Lung (tissue), 11 donors: ENCODE measurements at regions not wholly inside any gene's neighbourhood (a gene's known extent, or its start where the extent isn't known, plus 50 kb on each side); places are given as distances from the start of the nearest gene placed in this dataset.
A peak's percentile ranks its signal among the peaks of the same experiment; 100 is the strongest.

Experiments used
- ATAC-seq: fragments of 200-7000 bp; cut with Tn5 transposase; one replicate; pipeline ENCODE4 v1.9.1; 2020; ENCODE audit warnings: moderate number of reproducible peaks; ENCODE audit not compliant: insufficient read depth, low FRiP score
- DNase-seq, 3 donors: peaks; one replicate each; pipeline ENCODE4 v3.0.0-alpha.2; 2013 to 2017
- H3K27ac ChIP-seq, 2 donors: one replicate each; pipeline ENCODE4 v1.5.1; 2013; ENCODE audit warnings: mild to moderate bottlenecking in 2 of 2, moderate library complexity in 2 of 2, control low read depth in 1 of 2, inconsistent platforms in 1 of 2, low read depth in 1 of 2, low read length in 1 of 2
- H3K27me3 ChIP-seq, 3 donors: one replicate each; pipeline ENCODE4 v1.5.1; 2013; ENCODE audit warnings: low read length in 2 of 3; ENCODE audit not compliant: control insufficient read depth in 3 of 3, insufficient read depth in 3 of 3
- H3K36me3 ChIP-seq, 4 donors: one replicate each; pipeline ENCODE4 v1.5.1; 2013; ENCODE audit warnings: low read length in 4 of 4, mild to moderate bottlenecking in 1 of 4, moderate library complexity in 1 of 4; ENCODE audit not compliant: control insufficient read depth in 4 of 4, insufficient read depth in 4 of 4
- H3K4me1 ChIP-seq, 5 donors: one replicate each; pipeline ENCODE4 v1.5.1; 2013; ENCODE audit warnings: low read length in 5 of 5, mild to moderate bottlenecking in 2 of 5, moderate library complexity in 1 of 5; ENCODE audit not compliant: control insufficient read depth in 5 of 5, insufficient read depth in 5 of 5
- H3K4me3 ChIP-seq: one replicate; pipeline ENCODE4 v1.5.1; 2013; ENCODE audit warnings: mild to moderate bottlenecking, control low read depth, moderate library complexity
- H3K9ac ChIP-seq, 2 donors: one replicate each; pipeline ENCODE4 v1.5.1; 2013; ENCODE audit warnings: low read length in 2 of 2, control low read depth in 1 of 2; ENCODE audit not compliant: insufficient read depth in 1 of 2
- H3K9me3 ChIP-seq, 4 donors: one replicate each; pipeline ENCODE4 v1.5.1; 2013; ENCODE audit warnings: low read length in 3 of 4, mild to moderate bottlenecking in 1 of 4, moderate library complexity in 1 of 4; ENCODE audit not compliant: control insufficient read depth in 4 of 4, insufficient read depth in 3 of 4
- WGBS, 2 donors: extraction: QIAGEN DNeasy Blood & Tissue Kit; methylation state at CpG; one replicate each; pipeline ENCODE4 v1.1.7; 2013; 5-methylcytosine and 5-hydroxymethylcytosine counted together
- TF ChIP-seq, protein P1 (sequence below): IDR thresholded peaks from 2 replicates; pipeline ENCODE4 v1.5.1; 2012; ENCODE audit warnings: mild to moderate bottlenecking; ENCODE audit errors: control extremely low read depth, extremely low read depth
- donor health status: control.
- donor health status: control.
- donor health status: Bipolar disorder and iron deficiency.
- donor health status: healthy.
- donor health status: DM: yes; HTN: yes; CAD: no.

DNA sequence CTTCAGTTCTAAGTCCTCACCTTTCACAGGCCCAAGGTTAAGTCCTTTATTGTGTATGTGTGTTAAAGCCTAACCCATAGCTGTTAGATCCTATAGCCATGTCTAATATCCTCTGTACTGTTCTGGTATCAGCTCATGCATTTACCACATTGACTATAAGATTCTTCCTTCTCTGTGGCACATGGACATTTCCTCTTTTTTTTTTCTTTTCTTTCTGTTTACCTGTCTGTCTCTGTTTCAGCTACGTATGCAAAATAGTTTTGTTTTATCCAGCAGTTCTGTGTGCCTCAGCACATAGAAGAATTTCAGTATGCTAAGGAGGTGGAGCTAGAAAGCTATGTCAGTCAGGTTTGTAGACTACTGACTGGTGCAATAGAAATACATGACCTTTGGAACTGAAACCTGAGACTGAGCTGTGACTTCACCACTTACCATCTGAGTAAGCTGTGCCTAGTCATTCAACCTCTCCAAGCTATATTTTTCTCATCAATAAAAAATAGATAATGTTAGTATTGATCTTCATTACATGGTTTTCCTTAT lies 155.6 kb upstream of the VLDLR start:
- no peak for ATAC-seq
- Histone ChIP-seq H3K9ac (no peak overlapping the region), H3K27ac (no peak overlapping the region), H3K4me3 (no peak overlapping the region), H3K27me3 (no peaks in the 10 kb centered on the region), H3K36me3 (no peaks in the 10 kb centered on the region), H3K4me1 (peaks cover 0 to 15% (median 0%) of the 10 kb centered on the region in 5 donors), H3K9me3 (peaks cover 0 to 3% (median 0%) of the 10 kb centered on the region in 4 donors)
- TF ChIP-seq, protein P1, sequence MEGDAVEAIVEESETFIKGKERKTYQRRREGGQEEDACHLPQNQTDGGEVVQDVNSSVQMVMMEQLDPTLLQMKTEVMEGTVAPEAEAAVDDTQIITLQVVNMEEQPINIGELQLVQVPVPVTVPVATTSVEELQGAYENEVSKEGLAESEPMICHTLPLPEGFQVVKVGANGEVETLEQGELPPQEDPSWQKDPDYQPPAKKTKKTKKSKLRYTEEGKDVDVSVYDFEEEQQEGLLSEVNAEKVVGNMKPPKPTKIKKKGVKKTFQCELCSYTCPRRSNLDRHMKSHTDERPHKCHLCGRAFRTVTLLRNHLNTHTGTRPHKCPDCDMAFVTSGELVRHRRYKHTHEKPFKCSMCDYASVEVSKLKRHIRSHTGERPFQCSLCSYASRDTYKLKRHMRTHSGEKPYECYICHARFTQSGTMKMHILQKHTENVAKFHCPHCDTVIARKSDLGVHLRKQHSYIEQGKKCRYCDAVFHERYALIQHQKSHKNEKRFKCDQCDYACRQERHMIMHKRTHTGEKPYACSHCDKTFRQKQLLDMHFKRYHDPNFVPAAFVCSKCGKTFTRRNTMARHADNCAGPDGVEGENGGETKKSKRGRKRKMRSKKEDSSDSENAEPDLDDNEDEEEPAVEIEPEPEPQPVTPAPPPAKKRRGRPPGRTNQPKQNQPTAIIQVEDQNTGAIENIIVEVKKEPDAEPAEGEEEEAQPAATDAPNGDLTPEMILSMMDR: no peak
- peak in 1 of 3 donors; percentile 44 for DNase-seq
- 65 to 75% methylated on average over 1 of the region's 1 CpG for WGBS, 2 donors

DNA sequence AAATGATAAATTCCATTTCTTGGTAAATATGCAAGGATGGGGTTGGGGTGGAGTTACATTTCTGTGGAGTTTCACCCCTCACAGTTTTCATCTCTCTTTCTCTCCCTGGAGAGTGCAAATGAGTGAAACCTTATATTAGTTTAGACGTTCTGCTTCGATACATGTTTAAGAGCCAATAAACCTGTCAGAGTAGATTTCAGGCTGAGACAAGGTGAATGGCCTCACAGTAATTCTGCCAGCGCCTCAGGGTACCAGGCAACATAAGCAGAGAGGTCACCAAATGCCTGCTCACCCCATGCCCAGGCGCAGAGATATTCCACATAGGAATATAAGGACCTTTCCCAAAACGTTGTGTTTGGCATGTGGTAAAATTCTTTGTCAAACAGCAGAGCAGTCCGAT lies 154.9 kb upstream of the VLDLR start:
- 81 to 84% methylated on average over 6 of the region's 6 CpGs for WGBS, 2 donors
- no peak overlapping the region for H3K4me3 ChIP-seq
- ATAC-seq: no peak

DNA sequence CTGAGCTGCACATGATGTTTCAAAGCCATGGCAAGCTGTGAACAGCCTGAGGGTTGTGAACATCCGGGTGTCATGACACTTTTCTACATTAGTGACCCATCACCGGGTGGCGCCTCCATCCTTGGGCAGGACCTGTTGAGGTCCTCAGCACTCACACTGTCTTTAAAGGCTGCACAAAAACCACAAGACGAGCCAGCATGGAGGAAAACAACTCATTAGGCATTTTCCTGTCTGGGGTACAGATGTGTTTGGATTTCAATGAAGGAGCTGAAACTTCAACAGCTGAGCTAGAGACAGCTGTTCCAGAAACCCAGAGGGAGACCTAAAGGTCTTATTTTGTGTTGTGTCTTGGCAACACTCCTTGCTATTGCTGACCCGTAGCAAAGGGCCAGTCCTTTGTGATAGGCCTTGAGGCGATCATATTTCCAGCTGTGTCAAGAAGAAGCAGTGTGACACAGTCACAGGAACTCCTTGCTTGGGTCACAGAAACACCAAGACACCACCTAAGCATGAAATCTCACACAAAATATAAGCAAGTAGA lies 151.8 kb upstream of the VLDLR start:
- Histone ChIP-seq H3K27ac (peak overlapping the region in 1 of 2 donors; percentile 49), H3K4me3 (no peak overlapping the region), H3K9ac (no peak overlapping the region), H3K27me3 (no peaks in the 10 kb centered on the region), H3K9me3 (no peaks in the 10 kb centered on the region), H3K4me1 (peaks cover 0 to 18% (median 3%) of the 10 kb centered on the region in 5 donors), H3K36me3 (no peaks in the 10 kb centered on the region)
- TF ChIP-seq, protein P1: no peak
- WGBS, 2 donors: 56 to 64% methylated on average over 6 of the region's 6 CpGs
- ATAC-seq (peak; percentile 41), DNase-seq (peak; percentile 74 to 87 (median 87))

More for the DNA sequence above, 154.9 kb upstream of the VLDLR start:
- H3K27ac ChIP-seq: no peak overlapping the region
- no peak for DNase-seq
- no peaks in the 10 kb centered on the region for H3K36me3 ChIP-seq
- peaks cover 0 to 18% (median 0%) of the 10 kb centered on the region in 5 donors for H3K4me1 ChIP-seq
- H3K9ac ChIP-seq: no peak overlapping the region
- H3K9me3 ChIP-seq: peaks cover 0 to 3% (median 0%) of the 10 kb centered on the region in 4 donors
- H3K27me3 ChIP-seq: no peaks in the 10 kb centered on the region
- TF ChIP-seq, protein P1: no peak
